ENCODE measurements at regions not wholly inside any gene's neighbourhood (a gene's known extent, or its start where the extent isn't known, plus 50 kb on each side); places are given as distances from the start of the nearest gene placed in this dataset.

DNA sequence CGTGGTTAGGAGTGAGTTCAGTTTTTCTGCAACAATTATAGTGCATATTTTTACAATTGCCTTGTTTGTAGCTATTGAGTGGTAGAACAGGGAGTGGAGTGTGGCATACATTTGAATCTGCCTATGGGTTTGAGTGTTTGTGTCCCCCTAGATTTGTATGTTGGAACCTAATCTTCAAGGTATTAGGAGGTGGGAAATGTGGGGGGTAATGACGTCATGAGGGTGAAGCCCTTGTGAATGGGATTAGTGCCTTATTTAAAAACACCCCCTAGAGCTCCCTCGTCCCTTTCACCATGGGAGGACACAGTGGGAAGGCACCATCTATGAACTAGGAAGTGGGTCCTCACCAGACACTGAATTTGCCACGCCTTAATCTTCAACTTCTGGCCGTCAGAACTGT lies 819.6 kb downstream of the NLGN4X start:
- CTCF ChIA-PET, result no interaction called here
- dilution Hi-C loops (cut with MboI; ENCODE audit: extremely low pct_ligation_motif_present, low sequenced_read_pairs) (no loop called here), intact Hi-C loops (cut with micrococcal nuclease) (no loop called here)
- FAIRE-seq, result no peak
- H3K4me1 ChIP-seq (ENCODE audit: control insufficient read depth, extremely low read depth, insufficient read depth, low read length), result no peaks in the 10 kb centered on the region
- no peaks in the 10 kb centered on the region for H3K79me2 ChIP-seq (ENCODE audit: control insufficient read depth, insufficient read depth, low read length)
- no TSS peak for BruUV-seq (replicated peaks)
- H4K20me1 ChIP-seq (replicated peaks; ENCODE audit: control insufficient read depth, extremely low read depth, insufficient read depth, low read length), result no peaks in the 10 kb centered on the region
- no peaks in the 10 kb centered on the region for H3K9me1 ChIP-seq (replicated peaks; ENCODE audit: control insufficient read depth, extremely low read depth, insufficient read depth, low read length)
- H3K4me3 ChIP-seq (replicated peaks in 1 of 3; ENCODE audit: insufficient read depth in 1 of 3, low read depth in 1 of 3, low read length in 3 of 3), result no peak overlapping the region
- no peak for TF ChIP-seq MYC (IDR thresholded peaks at IDR 0.05; ENCODE audit: low read depth, low read length)
- TF ChIP-seq, protein P1, sequence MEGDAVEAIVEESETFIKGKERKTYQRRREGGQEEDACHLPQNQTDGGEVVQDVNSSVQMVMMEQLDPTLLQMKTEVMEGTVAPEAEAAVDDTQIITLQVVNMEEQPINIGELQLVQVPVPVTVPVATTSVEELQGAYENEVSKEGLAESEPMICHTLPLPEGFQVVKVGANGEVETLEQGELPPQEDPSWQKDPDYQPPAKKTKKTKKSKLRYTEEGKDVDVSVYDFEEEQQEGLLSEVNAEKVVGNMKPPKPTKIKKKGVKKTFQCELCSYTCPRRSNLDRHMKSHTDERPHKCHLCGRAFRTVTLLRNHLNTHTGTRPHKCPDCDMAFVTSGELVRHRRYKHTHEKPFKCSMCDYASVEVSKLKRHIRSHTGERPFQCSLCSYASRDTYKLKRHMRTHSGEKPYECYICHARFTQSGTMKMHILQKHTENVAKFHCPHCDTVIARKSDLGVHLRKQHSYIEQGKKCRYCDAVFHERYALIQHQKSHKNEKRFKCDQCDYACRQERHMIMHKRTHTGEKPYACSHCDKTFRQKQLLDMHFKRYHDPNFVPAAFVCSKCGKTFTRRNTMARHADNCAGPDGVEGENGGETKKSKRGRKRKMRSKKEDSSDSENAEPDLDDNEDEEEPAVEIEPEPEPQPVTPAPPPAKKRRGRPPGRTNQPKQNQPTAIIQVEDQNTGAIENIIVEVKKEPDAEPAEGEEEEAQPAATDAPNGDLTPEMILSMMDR (IDR thresholded peaks at IDR 0.05; ENCODE audit: extremely low read depth in 1 of 2, insufficient read depth in 1 of 2, low read depth in 1 of 2, low read length in 2 of 2), result no peak
- no peak for TF ChIP-seq POLR2A (IDR thresholded peaks at IDR 0.05; ENCODE audit: low read depth, low read length)
- no peak for TF ChIP-seq EZH2 (IDR thresholded peaks at IDR 0.05; ENCODE audit: borderline replicate concordance, low read depth, low read length, severe bottlenecking)
- TF ChIP-seq, protein P2, sequence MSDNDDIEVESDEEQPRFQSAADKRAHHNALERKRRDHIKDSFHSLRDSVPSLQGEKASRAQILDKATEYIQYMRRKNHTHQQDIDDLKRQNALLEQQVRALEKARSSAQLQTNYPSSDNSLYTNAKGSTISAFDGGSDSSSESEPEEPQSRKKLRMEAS (IDR thresholded peaks at IDR 0.05; ENCODE audit: insufficient read depth, insufficient read length), result no peak
- H2AFZ ChIP-seq (ENCODE audit: low read depth, low read length), result no peak overlapping the region
- H3K27ac ChIP-seq (ENCODE audit: insufficient read depth, low read depth, low read length), result no peak overlapping the region
- DNase-seq (ENCODE audit: low read depth, low spot score), result no peak
- H3K9ac ChIP-seq (replicated peaks; ENCODE audit: extremely low read depth, insufficient read depth, low read length), result no peak overlapping the region
- no peaks in the 10 kb centered on the region for H3K27me3 ChIP-seq (ENCODE audit: control insufficient read depth in 2 of 2, insufficient read depth in 2 of 2, low read length in 2 of 2)
- POLR2A ChIA-PET, result no interaction called here
- H3K36me3 ChIP-seq (ENCODE audit: control insufficient read depth in 2 of 2, extremely low read depth in 1 of 2, insufficient read depth in 2 of 2, low read length in 2 of 2), result no peaks in the 10 kb centered on the region
- no peaks in the 10 kb centered on the region for H3K9me3 ChIP-seq (replicated peaks; ENCODE audit: control insufficient read depth, insufficient read depth, low read length)
- no peak overlapping the region for H3K4me2 ChIP-seq (ENCODE audit: insufficient read depth, low read length)

DNA sequence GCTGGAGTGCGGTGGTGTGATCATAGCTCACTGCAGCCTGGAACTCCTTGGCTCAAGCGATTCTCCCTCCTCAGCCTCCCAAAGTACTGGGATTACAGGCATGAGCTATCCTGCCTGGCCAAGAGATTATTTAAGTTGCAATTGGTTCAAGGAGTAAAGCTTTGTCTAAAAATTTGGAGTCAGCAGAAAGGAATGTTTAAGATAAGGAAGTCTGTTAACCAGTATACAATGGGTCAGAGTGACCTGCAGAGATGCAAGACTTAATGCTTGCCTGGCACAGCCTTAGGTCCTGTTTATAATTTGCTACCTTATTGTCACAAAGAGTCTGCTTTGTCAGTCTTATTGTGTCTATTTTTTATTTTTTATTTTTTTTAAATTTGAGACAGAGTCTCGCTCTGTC lies 826.2 kb downstream of the NLGN4X start:
- dilution Hi-C loops (cut with MboI; ENCODE audit: extremely low pct_ligation_motif_present, low sequenced_read_pairs), result no loop called here
- TF ChIP-seq MYC (IDR thresholded peaks at IDR 0.05; ENCODE audit: low read depth, low read length) (no peak), FOS (IDR thresholded peaks at IDR 0.05; ENCODE audit: borderline replicate concordance, insufficient read depth, low read length) (no peak), JUN (IDR thresholded peaks at IDR 0.05; ENCODE audit: borderline replicate concordance, insufficient read depth, insufficient read length, low read depth) (no peak), EZH2 (IDR thresholded peaks at IDR 0.05; ENCODE audit: borderline replicate concordance, low read depth, low read length, severe bottlenecking) (no peak), GATA2 (IDR thresholded peaks at IDR 0.05; ENCODE audit: insufficient read depth, insufficient read length, low read depth, low read length) (no peak), POLR2AphosphoS5 (IDR thresholded peaks at IDR 0.05; ENCODE audit: insufficient read depth, low read depth, low read length) (no peak)

More for the DNA sequence above, 826.2 kb downstream of the NLGN4X start:
- FAIRE-seq, result no peak
- Histone ChIP-seq H3K4me2 (ENCODE audit: insufficient read depth, low read length) (no peak overlapping the region), H3K36me3 (ENCODE audit: control insufficient read depth in 2 of 2, extremely low read depth in 1 of 2, insufficient read depth in 2 of 2, low read length in 2 of 2) (no peaks in the 10 kb centered on the region), H3K79me2 (ENCODE audit: control insufficient read depth, insufficient read depth, low read length) (no peaks in the 10 kb centered on the region), H3K9ac (replicated peaks; ENCODE audit: extremely low read depth, insufficient read depth, low read length) (no peak overlapping the region), H3K9me1 (replicated peaks; ENCODE audit: control insufficient read depth, extremely low read depth, insufficient read depth, low read length) (no peaks in the 10 kb centered on the region), H3K27ac (ENCODE audit: insufficient read depth, low read depth, low read length) (no peak overlapping the region), H3K4me1 (ENCODE audit: control insufficient read depth, extremely low read depth, insufficient read depth, low read length) (no peaks in the 10 kb centered on the region), H3K27me3 (ENCODE audit: control insufficient read depth in 2 of 2, insufficient read depth in 2 of 2, low read length in 2 of 2) (no peaks in the 10 kb centered on the region), H2AFZ (ENCODE audit: low read depth, low read length) (no peak overlapping the region), H3K9me3 (replicated peaks; ENCODE audit: control insufficient read depth, insufficient read depth, low read length) (no peaks in the 10 kb centered on the region), H4K20me1 (replicated peaks; ENCODE audit: control insufficient read depth, extremely low read depth, insufficient read depth, low read length) (no peaks in the 10 kb centered on the region), H3K4me3 (replicated peaks in 1 of 3; ENCODE audit: insufficient read depth in 1 of 3, low read depth in 1 of 3, low read length in 3 of 3) (no peak overlapping the region)
- ChIA-PET POLR2A (no interaction called here), CTCF (no interaction called here)
- intact Hi-C loops (cut with micrococcal nuclease), result no loop called here
- no peak for DNase-seq (ENCODE audit: low read depth, low spot score)
- no TSS peak for BruUV-seq (replicated peaks)
